ENCODE measurements at regions not wholly inside any gene's neighbourhood (a gene's known extent, or its start where the extent isn't known, plus 50 kb on each side); places are given as distances from the start of the nearest gene placed in this dataset.
A peak's percentile ranks its signal among the peaks of the same experiment; 100 is the strongest.
"Not testable (repeated sequence)": the region's sequence is repeated elsewhere in the genome, so short reads cannot be mapped to it uniquely, and the experiment has no call there.

DNA sequence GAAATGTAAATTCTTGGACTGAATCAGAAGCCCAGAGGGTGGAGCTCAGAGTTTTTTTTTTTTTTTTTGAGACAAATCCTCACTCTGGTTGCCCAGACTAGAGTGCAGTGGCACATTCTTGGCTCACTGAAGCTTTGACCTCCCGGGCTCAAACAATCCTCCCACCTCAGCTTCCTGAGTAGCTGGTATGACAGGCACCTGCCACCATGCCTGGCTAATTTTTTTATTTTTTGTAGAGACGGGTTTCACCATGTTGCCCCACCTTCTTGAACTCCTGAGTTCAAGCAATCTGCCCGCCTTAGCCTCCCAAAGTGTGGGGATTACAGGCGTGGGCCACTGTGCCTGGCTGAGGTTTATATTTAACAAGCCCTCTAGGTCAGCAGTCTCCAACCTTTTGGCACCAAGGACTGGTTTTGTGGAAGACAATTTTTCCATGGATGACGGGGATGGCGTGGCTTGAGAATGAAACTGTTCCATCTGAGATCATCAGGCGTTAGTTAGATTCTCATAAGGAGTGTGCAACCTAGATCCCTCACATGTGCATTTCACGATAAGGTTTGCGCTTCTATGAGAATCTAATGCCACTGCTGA lies 76.7 kb downstream of the FHIP1A start:
- Histone ChIP-seq H3K4me1 (replicated peaks in 1 of 2) (no peaks in the 10 kb centered on the region), H3K4me3 (no peak overlapping the region), H3K27ac (no peak overlapping the region)
- no peak for ATAC-seq (replicated peaks in 6 of 8)
- in situ Hi-C loops (cut with MboI; ENCODE audit: low pct_unique_long_range_greater_than_20kb in 2 of 9, low sequenced_read_pairs in 9 of 9, unreplicated experiment in 9 of 9): no loop called here
- 44 to 100% (median 89%) methylated on average over 1 to 8 of the region's 9 CpGs; no CpG with 5 or more reads in 2 of the 10 experiments for WGBS, 10 experiments

DNA sequence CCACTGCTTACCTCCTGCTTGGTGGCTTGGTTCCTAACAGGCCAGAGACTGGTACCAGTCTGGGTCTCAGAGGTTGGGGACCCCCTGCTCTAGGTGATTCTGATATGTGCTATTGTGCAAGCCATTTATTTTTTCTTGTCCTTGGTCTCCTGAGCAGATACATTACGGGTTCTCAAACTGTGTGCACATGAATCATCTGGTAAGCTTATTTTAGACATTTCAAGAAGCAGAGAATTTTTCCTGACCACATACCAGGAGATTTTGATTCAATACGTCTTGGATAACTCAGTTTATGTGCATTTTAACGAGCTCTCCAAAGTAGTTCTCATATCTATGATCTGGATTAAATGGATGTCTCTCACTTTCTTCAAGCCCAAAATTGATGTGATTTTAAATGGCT lies 77.2 kb downstream of the FHIP1A start:
- peak in 3 of 8 experiments; percentile 44 to 67 (median 45) for ATAC-seq (replicated peaks in 6 of 8)
- in situ Hi-C loops (cut with MboI; ENCODE audit: low pct_unique_long_range_greater_than_20kb in 2 of 9, low sequenced_read_pairs in 9 of 9, unreplicated experiment in 9 of 9): no loop called here
- H3K4me3 ChIP-seq: no peak overlapping the region
- 0 to 100% (median 73%) methylated on average over 1 to 3 of the region's 3 CpGs for WGBS, 10 experiments
- H3K27ac ChIP-seq: no peak overlapping the region
- H3K4me1 ChIP-seq (replicated peaks in 1 of 2): no peaks in the 10 kb centered on the region

DNA sequence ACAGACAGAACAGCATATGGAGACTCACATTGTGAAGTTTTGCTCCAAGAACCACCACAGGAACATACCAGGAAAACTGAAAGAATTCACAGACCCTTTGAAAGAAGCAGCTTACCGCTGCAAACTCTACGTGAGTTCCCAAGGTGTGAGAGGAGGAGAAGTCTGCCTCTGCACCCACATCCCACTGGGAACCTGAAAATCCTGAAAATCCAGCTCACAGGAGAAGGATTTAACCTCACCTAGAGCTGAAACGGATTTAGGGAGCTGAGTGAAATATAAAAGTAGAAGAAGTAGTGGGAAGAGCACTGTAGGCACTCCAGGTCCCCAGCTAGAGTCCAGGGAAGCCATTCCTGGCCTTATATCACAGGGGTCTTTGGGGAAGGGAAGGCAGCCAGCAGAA lies 80.0 kb downstream of the FHIP1A start:
- WGBS, 10 experiments: 0 to 100% (median 82%) methylated on average over 1 to 2 of the region's 3 CpGs; no CpG with 5 or more reads in 3 of the 10 experiments
- Histone ChIP-seq H3K4me1 (replicated peaks in 1 of 2) (no peaks in the 10 kb centered on the region), H3K4me3 (no peak overlapping the region), H3K27ac (no peak overlapping the region)
- in situ Hi-C loops (cut with MboI; ENCODE audit: low pct_unique_long_range_greater_than_20kb in 2 of 9, low sequenced_read_pairs in 9 of 9, unreplicated experiment in 9 of 9): no loop called here
- no peak for ATAC-seq (replicated peaks in 6 of 8)

DNA sequence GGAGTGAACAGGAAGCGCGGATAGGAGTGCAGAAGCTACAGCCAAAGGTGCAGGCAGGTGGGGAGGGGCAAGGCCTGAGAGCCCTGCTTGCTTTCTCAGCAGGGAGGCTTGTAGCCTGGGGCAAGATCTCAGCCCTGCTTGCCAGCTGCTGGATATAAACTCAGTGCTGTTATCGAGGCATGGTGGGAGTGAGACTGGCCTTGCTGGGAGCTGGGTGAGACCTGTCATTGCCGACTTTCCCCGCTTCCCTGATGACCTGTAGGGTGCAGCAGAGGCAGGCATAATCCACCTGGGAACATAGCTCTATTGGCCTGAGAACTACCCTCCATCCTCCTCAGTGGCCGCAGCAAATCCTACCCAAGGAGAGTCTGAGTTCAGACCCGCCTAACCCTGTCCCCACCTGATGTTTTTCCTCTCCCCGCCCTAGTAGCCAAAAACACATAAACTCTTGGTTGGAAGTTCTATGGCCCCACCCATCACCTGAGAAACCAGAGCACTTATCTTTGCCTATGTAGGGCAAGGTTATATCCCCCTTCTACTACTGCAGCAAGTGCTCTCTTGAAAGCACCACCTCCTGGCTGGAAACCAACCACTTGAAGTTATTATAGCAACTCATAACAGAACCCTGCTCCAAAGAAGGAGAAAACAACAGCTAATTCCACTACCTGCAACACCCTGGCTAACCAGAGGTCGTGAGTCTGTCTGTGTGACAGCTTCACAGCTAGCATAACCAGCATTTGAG lies 80.7 kb downstream of the FHIP1A start:
- Histone ChIP-seq H3K4me1 (replicated peaks in 1 of 2) (no peaks in the 10 kb centered on the region), H3K27ac (no peak overlapping the region), H3K4me3 (no peak overlapping the region)
- in situ Hi-C loops (cut with MboI; ENCODE audit: low pct_unique_long_range_greater_than_20kb in 2 of 9, low sequenced_read_pairs in 9 of 9, unreplicated experiment in 9 of 9): no loop called here
- no peak for ATAC-seq (replicated peaks in 6 of 8)
- WGBS, 10 experiments: 0 to 85% (median 69%) methylated on average over 1 to 8 of the region's 9 CpGs; no CpG with 5 or more reads in 4 of the 10 experiments

DNA sequence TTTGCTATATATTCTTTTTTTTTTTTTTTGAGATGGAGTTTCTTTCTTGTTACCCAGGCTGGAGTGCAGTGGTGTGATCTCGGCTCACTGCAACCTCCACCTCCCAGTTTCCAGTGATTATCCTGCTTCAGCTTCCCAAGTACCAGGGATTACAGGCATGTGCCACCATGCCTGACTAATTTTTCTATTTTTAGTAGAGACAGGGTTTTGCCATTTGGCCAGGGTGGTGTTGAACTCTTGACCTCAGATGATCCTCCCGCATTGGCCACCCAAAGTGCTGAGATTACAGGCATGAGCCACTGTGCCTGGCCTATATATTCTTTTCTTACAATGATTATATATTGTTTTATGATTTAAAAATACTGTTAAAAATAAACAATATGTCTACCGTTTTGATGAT lies 86.6 kb downstream of the FHIP1A start:
- WGBS, 10 experiments: 65 to 100% (median 89%) methylated on average over 1 to 3 of the region's 3 CpGs; no CpG with 5 or more reads in 2 of the 10 experiments
- H3K4me1 ChIP-seq (replicated peaks in 1 of 2); ATAC-seq (replicated peaks in 6 of 8): not testable (repeated sequence)

DNA sequence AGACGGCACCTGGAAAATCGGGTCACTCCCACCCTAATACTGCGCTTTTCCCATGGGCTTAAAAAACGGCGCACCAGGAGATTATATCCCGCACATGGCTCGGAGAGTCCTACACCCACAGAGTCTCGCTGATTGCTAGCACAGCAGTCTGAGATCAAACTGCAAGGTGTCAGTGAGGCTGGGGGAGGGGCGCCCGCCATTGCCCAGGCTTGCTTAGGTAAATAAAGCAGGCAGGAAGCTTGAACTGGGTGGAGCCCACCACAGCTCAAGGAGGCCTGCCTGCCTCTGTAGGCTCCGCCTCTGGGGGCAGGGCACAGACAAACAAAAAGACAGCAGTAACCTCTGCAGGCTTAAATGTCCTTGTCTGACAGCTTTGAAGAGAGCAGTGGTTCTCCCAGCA lies 102.6 kb downstream of the FHIP1A start:
- in situ Hi-C loops (cut with MboI; ENCODE audit: low pct_unique_long_range_greater_than_20kb in 2 of 9, low sequenced_read_pairs in 9 of 9, unreplicated experiment in 9 of 9); H3K4me1 ChIP-seq (replicated peaks in 1 of 2); H3K4me3 ChIP-seq; ATAC-seq (replicated peaks in 6 of 8); H3K27ac ChIP-seq: not testable (repeated sequence)
- 100% methylated on average over 2 of the region's 11 CpGs; no CpG with 5 or more reads in 9 of the 10 experiments for WGBS, 10 experiments

More for the DNA sequence above, 86.6 kb downstream of the FHIP1A start:
- in situ Hi-C loops (cut with MboI; ENCODE audit: low pct_unique_long_range_greater_than_20kb in 2 of 9, low sequenced_read_pairs in 9 of 9, unreplicated experiment in 9 of 9); H3K4me3 ChIP-seq; H3K27ac ChIP-seq: not testable (repeated sequence)

DNA sequence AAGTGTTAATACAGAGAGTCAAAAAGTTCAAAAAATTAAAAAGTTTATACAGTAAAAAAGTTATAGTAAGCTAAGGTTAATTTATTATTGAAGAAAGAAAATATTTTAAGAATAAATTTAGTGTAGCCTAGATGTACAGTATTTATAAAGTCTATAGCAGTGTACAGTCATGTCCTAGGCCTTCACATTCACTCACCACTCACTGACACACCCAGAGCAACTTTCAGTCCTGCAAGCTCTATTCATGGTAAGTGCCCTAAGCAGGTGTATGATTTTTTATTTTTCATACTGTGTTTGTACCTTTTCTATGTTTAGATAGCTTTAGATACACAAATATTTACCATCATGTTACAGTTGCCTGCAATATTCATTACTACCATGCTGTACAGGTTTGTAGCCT lies 108.9 kb downstream of the FHIP1A start:
- H3K4me1 ChIP-seq (replicated peaks in 1 of 2): peaks cover under 1 to 20% of the 10 kb centered on the region in 2 donors
- H3K27ac ChIP-seq: no peak overlapping the region
- ATAC-seq (replicated peaks in 6 of 8): no peak
- in situ Hi-C loops (cut with MboI; ENCODE audit: low pct_unique_long_range_greater_than_20kb in 2 of 9, low sequenced_read_pairs in 9 of 9, unreplicated experiment in 9 of 9): no loop called here
- no peak overlapping the region for H3K4me3 ChIP-seq

DNA sequence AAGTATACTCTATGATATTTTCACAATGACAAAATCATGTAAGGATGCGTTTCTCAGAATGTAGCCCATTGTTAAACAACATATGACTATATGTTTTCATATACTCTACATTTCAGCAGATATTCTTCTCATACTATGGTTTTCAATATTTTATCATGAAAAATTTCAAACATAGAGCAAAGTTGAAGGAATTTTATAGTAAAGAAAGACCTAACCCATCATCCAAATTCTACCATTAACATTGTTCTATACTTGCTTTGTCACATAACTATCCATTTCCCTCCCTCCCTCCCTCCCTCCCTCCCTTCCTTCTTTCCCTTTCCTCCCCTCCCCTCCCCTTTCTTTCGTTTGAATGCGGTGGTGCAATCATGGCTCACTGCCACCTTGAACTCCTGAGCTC lies 109.4 kb downstream of the FHIP1A start:
- no peak overlapping the region for H3K4me3 ChIP-seq
- in situ Hi-C loops (cut with MboI; ENCODE audit: low pct_unique_long_range_greater_than_20kb in 2 of 9, low sequenced_read_pairs in 9 of 9, unreplicated experiment in 9 of 9): no loop called here
- H3K27ac ChIP-seq: no peak overlapping the region
- H3K4me1 ChIP-seq (replicated peaks in 1 of 2): peaks cover 5 to 24% of the 10 kb centered on the region in 2 donors
- 75 to 100% (median 88%) methylated on average over 1 of the region's 3 CpGs; no CpG with 5 or more reads in 3 of the 10 experiments for WGBS, 10 experiments
- no peak for ATAC-seq (replicated peaks in 6 of 8)

DNA sequence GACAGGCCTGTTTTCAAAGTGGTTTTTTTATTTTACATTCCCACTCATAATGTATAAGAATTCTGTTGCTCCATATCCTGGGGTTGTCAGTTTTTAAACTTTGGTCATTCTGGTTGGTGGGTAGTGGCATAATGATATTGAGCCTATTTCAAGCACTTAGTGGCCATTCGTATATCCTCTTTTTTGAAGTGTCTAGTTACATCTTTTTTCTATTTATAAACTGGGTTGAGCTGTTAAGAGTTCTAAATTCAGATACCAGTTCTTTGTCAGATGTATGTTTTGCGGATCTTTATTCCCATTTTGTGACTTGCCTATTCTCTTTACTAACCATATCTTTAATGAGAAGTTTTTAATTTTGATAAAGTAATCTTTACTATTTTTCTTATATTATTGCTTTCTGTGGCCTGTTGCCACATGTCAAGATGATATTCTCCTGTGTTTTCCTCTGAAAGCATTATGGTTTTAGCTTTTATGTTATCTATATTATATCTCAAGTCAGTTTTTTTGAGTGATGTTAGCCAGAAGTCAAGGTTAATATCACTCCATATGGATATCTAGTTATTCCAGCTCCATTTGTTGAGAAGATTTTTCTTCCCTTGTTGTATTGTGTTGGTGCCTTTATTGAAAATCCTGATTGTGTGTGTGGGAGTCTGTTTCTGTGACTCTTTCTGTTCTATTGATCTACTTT lies 110.9 kb downstream of the FHIP1A start:
- Histone ChIP-seq H3K27ac (no peak overlapping the region), H3K4me1 (replicated peaks in 1 of 2) (peaks cover 11 to 33% of the 10 kb centered on the region in 2 donors), H3K4me3 (no peak overlapping the region)
- WGBS, 10 experiments: 30 to 100% (median 90%) methylated on average over 1 to 2 of the region's 2 CpGs; no CpG with 5 or more reads in 1 of the 10 experiments
- in situ Hi-C loops (cut with MboI; ENCODE audit: low pct_unique_long_range_greater_than_20kb in 2 of 9, low sequenced_read_pairs in 9 of 9, unreplicated experiment in 9 of 9): no loop called here
- ATAC-seq (replicated peaks in 6 of 8): no peak

DNA sequence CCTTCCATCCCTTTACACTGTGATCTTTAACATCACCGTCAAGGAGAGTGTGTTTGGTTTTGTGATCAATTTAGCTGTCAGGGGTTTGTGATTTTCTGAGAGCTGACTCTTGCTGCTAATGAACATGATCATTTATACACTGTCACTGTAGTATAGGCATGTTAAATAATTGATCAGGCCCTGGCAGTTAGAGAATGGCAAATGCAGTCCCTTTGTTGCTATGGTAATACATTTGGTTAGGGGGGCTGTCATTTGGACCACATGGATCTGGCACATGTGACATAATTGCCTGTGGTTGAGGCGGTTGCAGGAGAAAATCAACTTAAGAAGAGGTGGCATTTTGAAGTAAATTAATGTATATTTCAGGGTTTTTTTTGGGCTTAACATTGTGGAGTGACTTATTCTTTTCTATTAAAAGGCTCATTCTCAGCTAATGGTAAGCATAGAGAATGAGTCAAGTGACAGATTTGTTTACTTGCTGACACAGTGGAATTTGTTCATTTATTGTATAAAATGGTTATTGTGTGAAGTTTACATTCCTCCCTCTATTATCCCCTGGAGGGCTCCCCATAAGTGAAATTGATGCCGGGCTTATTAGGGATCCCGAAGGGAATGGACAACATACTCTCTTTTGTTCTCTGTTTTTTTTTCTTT lies 114.0 kb downstream of the FHIP1A start:
- 0 to 83% (median 29%) methylated on average over 1 to 4 of the region's 4 CpGs for WGBS, 10 experiments

DNA sequence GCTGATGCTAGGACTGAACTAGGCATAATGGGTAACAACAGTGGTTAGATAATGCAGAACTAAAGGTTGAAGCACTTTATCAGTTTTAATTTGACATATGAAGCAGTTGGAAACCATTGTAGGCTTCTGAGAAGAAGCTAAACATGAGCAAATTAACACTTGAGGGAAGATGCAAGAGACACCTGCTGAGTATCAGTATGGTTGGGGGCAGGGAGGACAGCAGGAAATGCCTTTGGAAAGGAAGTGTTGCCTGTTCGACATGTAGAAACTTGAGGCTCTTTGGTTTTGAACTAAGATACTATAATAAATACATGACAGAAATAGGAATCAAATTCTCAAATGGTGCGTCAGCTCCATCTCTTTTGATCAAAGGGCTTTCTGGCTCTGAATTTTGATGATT lies 115.6 kb downstream of the FHIP1A start:
- no peak for ATAC-seq (replicated peaks in 6 of 8)
- H3K4me3 ChIP-seq: no peak overlapping the region
- H3K4me1 ChIP-seq (replicated peaks in 1 of 2): peaks cover 11 to 33% of the 10 kb centered on the region in 2 donors
- 36 to 92% (median 69%) methylated on average over 1 to 2 of the region's 2 CpGs; no CpG with 5 or more reads in 3 of the 10 experiments for WGBS, 10 experiments
- in situ Hi-C loops (cut with MboI; ENCODE audit: low pct_unique_long_range_greater_than_20kb in 2 of 9, low sequenced_read_pairs in 9 of 9, unreplicated experiment in 9 of 9): no loop called here
- H3K27ac ChIP-seq: no peak overlapping the region

More for the DNA sequence above, 114.0 kb downstream of the FHIP1A start:
- ATAC-seq (replicated peaks in 6 of 8): peak in 5 of 8 experiments; percentile 68 to 88 (median 74)
- Histone ChIP-seq H3K4me1 (replicated peaks in 1 of 2) (peaks cover 11 to 33% of the 10 kb centered on the region in 2 donors), H3K27ac (no peak overlapping the region), H3K4me3 (no peak overlapping the region)
- in situ Hi-C loops (cut with MboI; ENCODE audit: low pct_unique_long_range_greater_than_20kb in 2 of 9, low sequenced_read_pairs in 9 of 9, unreplicated experiment in 9 of 9): no loop called here

DNA sequence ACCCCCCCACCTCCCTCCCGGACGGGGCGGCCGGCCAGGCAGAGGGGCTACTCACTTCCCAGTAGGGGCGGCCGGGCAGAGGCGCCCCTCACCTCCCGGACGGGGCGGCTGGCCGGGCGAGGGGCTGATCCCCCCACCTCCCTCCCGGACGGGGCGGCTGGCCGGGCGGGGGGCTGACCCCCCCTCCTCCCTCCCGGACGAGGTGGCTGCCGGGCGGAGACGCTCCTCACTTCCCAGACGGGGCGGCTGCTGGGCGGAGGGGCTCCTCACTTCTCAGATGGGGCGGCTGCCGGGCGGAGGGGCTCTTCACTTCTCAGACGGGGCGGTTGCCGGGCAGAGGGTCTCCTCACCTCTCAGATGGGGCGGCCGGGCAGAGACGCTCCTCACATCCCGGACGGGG lies 117.5 kb downstream of the FHIP1A start:
- no CpG with 5 or more reads among the region's 36 CpGs for WGBS, 10 experiments
- H3K4me3 ChIP-seq; H3K27ac ChIP-seq; in situ Hi-C loops (cut with MboI; ENCODE audit: low pct_unique_long_range_greater_than_20kb in 2 of 9, low sequenced_read_pairs in 9 of 9, unreplicated experiment in 9 of 9); ATAC-seq (replicated peaks in 6 of 8): not testable (repeated sequence)
- peaks cover 11 to 27% of the 10 kb centered on the region in 2 donors for H3K4me1 ChIP-seq (replicated peaks in 1 of 2)

DNA sequence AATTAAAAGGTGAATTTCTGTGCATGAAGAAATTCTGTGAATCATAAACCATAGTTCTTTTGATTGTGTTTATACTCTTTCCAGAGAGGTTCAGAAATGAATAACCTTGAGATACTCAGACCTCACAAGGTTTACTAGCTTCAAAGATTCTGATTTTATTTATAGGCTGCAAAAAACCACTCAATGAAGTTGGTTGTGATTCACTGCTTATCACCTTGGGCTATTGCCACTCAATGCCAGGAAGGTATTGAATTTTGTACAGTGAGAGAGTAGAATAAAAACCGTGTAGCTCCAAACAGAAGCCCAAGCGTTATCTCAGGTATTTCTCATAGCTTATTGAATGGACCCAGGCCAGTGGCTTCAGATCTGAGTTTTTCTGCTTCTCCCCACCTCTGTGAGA lies 118.7 kb downstream of the FHIP1A start:
- Histone ChIP-seq H3K27ac (no peak overlapping the region), H3K4me1 (replicated peaks in 1 of 2) (peaks cover 11 to 16% of the 10 kb centered on the region in 2 donors), H3K4me3 (no peak overlapping the region)
- no peak for ATAC-seq (replicated peaks in 6 of 8)
- in situ Hi-C loops (cut with MboI; ENCODE audit: low pct_unique_long_range_greater_than_20kb in 2 of 9, low sequenced_read_pairs in 9 of 9, unreplicated experiment in 9 of 9): no loop called here
- WGBS, 10 experiments: 44 to 92% (median 73%) methylated on average over 2 of the region's 2 CpGs; no CpG with 5 or more reads in 5 of the 10 experiments
